CD14-positive monocyte (primary cell): ENCODE measurements at regions not wholly inside any gene's neighbourhood (a gene's known extent, or its start where the extent isn't known, plus 50 kb on each side); places are given as distances from the start of the nearest gene placed in this dataset.

Source experiments
- DNase-seq, 3 donors: peaks; one replicate each; pipeline ENCODE4 v3.0.0-alpha.2; 2011 to 2022
- H2AFZ ChIP-seq: 2 replicates; pipeline ENCODE4 v1.6.0; 2012; ENCODE audit warnings: mild to moderate bottlenecking, low read depth, low read length, inconsistent platforms; ENCODE audit not compliant: insufficient read depth, poor library complexity, severe bottlenecking
- H3K27ac ChIP-seq, 2 donors: 1 replicate in 1 of 2; 2 replicates in 1 of 2; pipeline ENCODE4 v1.5.1; 2012 to 2013; ENCODE audit warnings: low read length in 2 of 2, control low read depth in 1 of 2, inconsistent platforms in 1 of 2, low read depth in 1 of 2, mild to moderate bottlenecking in 1 of 2
- H3K27me3 ChIP-seq, 2 donors: one replicate each; pipeline versions ENCODE4 v1.6.0 to v1.6.1; 2011 to 2013; ENCODE audit warnings: low read length in 2 of 2; ENCODE audit not compliant: control insufficient read depth in 2 of 2, insufficient read depth in 2 of 2
- H3K36me3 ChIP-seq, 2 donors: replicated peaks in 1 of 2; 1 replicate in 1 of 2; 2 replicates in 1 of 2; pipeline versions ENCODE4 v1.5.1 to v1.6.1; 2012 to 2013; ENCODE audit warnings: low read length in 2 of 2, control low read depth in 1 of 2, inconsistent platforms in 1 of 2, mild to moderate bottlenecking in 1 of 2; ENCODE audit not compliant: insufficient read depth in 2 of 2, control insufficient read depth in 1 of 2
- H3K4me1 ChIP-seq, 2 donors: 1 replicate in 1 of 2; 2 replicates in 1 of 2; pipeline versions ENCODE4 v1.5.1 to v1.6.1; 2012 to 2013; ENCODE audit warnings: low read length in 2 of 2, control low read depth in 1 of 2, inconsistent platforms in 1 of 2, mild to moderate bottlenecking in 1 of 2, moderate library complexity in 1 of 2; ENCODE audit not compliant: insufficient read depth in 2 of 2, control insufficient read depth in 1 of 2
- H3K4me2 ChIP-seq: replicated peaks from 2 replicates; pipeline ENCODE3; 2012; ENCODE audit warnings: low read length, moderate library complexity, mild to moderate bottlenecking; ENCODE audit not compliant: poor library complexity, severe bottlenecking; ENCODE audit errors: extremely low read depth
- H3K4me3 ChIP-seq, 3 experiments: fragments of 200-600 bp in 1 of 3; sonication (generic) in 1 of 3; replicated peaks in 1 of 3; 1 replicate in 2 of 3; 2 replicates in 1 of 3; pipeline ENCODE4 v1.5.1; 2011 to 2013; ENCODE audit warnings: low read length in 3 of 3, mild to moderate bottlenecking in 3 of 3, control low read depth in 2 of 3, low read depth in 2 of 3, inconsistent platforms in 1 of 3, moderate library complexity in 1 of 3
- H3K79me2 ChIP-seq: 2 replicates; pipeline ENCODE4 v1.6.0; 2012; ENCODE audit warnings: mild to moderate bottlenecking, control low read depth, inconsistent platforms, low read length, moderate library complexity; ENCODE audit not compliant: insufficient read depth
- H3K9ac ChIP-seq: 2 replicates; pipeline ENCODE4 v1.6.0; 2017; ENCODE audit warnings: low read length, mild to moderate bottlenecking; ENCODE audit not compliant: insufficient read depth, poor library complexity, severe bottlenecking
- H3K9me3 ChIP-seq, 2 donors: replicated peaks in 1 of 2; 1 replicate in 1 of 2; 2 replicates in 1 of 2; pipeline versions ENCODE4 v1.5.1 to v1.6.1; 2012 to 2013; ENCODE audit warnings: low read length in 2 of 2, control low read depth in 1 of 2; ENCODE audit not compliant: control insufficient read depth in 1 of 2, insufficient read depth in 1 of 2
- H4K20me1 ChIP-seq: 2 replicates; pipeline ENCODE4 v1.6.0; 2012; ENCODE audit warnings: mild to moderate bottlenecking, low read length, control low read depth, moderate library complexity; ENCODE audit not compliant: insufficient read depth
- H3K27ac Mint-ChIP-seq, 7 donors: one replicate each; pipeline ENCODE4 v1.8.0; 2020; ENCODE audit warnings: mild to moderate bottlenecking in 7 of 7, mixed read lengths in 7 of 7, moderate library complexity in 6 of 7, inconsistent platforms in 2 of 7
- H3K27me3 Mint-ChIP-seq, 3 donors: one replicate each; pipeline ENCODE4 v1.8.0; 2021 to 2022; ENCODE audit warnings: low read depth in 3 of 3, mild to moderate bottlenecking in 3 of 3, mixed read lengths in 3 of 3, moderate library complexity in 3 of 3, inconsistent platforms in 1 of 3
- H3K36me3 Mint-ChIP-seq, 2 donors: one replicate each; pipeline ENCODE4 v1.8.0; 2020; ENCODE audit warnings: mixed read lengths in 2 of 2, inconsistent platforms in 1 of 2, mild to moderate bottlenecking in 1 of 2
- H3K4me1 Mint-ChIP-seq: one replicate; pipeline ENCODE4 v1.8.0; 2020; ENCODE audit warnings: mild to moderate bottlenecking, mixed read lengths
- H3K4me3 Mint-ChIP-seq, 2 donors: one replicate each; pipeline ENCODE4 v1.8.0; 2020; ENCODE audit warnings: mild to moderate bottlenecking in 2 of 2, mixed read lengths in 2 of 2, moderate library complexity in 1 of 2
- H3K9me3 Mint-ChIP-seq, 7 donors: one replicate each; pipeline ENCODE4 v1.8.0; 2020 to 2022; ENCODE audit warnings: mixed read lengths in 7 of 7, mild to moderate bottlenecking in 6 of 7, moderate library complexity in 6 of 7, inconsistent platforms in 2 of 7
- CTCF ChIP-seq: fragments of 200-600 bp; IDR thresholded peaks from one replicate; pipeline ENCODE4 v1.8.0; 2022; ENCODE audit warnings: antibody characterized with exemption, mild to moderate bottlenecking
- WGBS: methylation state at CpG from one replicate; pipeline ENCODE4 v1.1.5; 2013; ENCODE audit warnings: missing lambda C conversion rate; ENCODE audit not compliant: insufficient coverage; 5-methylcytosine and 5-hydroxymethylcytosine counted together
- intact Hi-C, 2 donors: fragments of 100-400 bp; cut with micrococcal nuclease; formaldehyde crosslinking; loops; one replicate each; pipeline versions ENCODE4 v1.15.0 to v1.15.1; 2023

GRCh38 chr3:105197863-105198262, 168.8 kb upstream of the ALCAM start:
- Mint-ChIP-seq H3K9me3 (peaks cover 0 to 6% (median under 1%) of the 10 kb centered on the region in 7 donors), H3K4me3 (no peak overlapping the region), H3K27ac (no peak overlapping the region), H3K4me1 (no peaks in the 10 kb centered on the region), H3K27me3 (peaks cover 0 to 2% (median 1%) of the 10 kb centered on the region in 3 donors), H3K36me3 (no peaks in the 10 kb centered on the region)
- WGBS = 100% methylated on average over 1 of the region's 2 CpGs
- intact Hi-C loops = no loop called here
- no peak overlapping the region for H3K27ac ChIP-seq
- H3K9me3 ChIP-seq = no peaks in the 10 kb centered on the region
- no peak overlapping the region for H3K9ac ChIP-seq
- no peaks in the 10 kb centered on the region for H4K20me1 ChIP-seq
- H3K4me3 ChIP-seq = no peak overlapping the region
- no peak for DNase-seq
- no peak for TF ChIP-seq CTCF
- no peaks in the 10 kb centered on the region for H3K4me1 ChIP-seq
- no peak overlapping the region for H2AFZ ChIP-seq
- H3K4me2 ChIP-seq = no peak overlapping the region
- no peaks in the 10 kb centered on the region for H3K27me3 ChIP-seq
- no peaks in the 10 kb centered on the region for H3K36me3 ChIP-seq
- H3K79me2 ChIP-seq = no peaks in the 10 kb centered on the region

DNA sequence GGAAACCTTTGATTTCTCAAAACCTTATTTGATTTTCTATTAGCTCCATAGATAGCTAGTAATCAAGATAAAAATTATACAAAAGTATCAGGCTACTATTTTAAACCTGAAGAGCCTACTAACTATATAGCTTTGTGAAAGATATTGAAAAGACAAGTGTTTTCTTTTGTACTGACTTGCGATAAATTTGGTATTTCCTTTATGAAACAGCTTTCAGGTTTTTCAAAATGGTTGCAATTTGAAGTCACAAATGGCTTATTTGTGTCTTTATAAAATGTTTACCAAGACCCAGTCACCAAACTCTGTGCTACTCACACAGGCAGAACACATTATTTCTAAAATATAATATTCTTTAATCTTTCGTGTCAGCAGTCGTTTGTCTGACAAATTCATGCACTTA, 167.5 kb upstream of the ALCAM start:
- H3K79me2 ChIP-seq = no peaks in the 10 kb centered on the region
- H3K9me3 ChIP-seq = peaks cover 3 to 5% of the 10 kb centered on the region in 2 donors
- DNase-seq = no peak
- Mint-ChIP-seq H3K36me3 (no peaks in the 10 kb centered on the region), H3K27me3 (peaks cover 0 to 2% (median 1%) of the 10 kb centered on the region in 3 donors), H3K27ac (no peak overlapping the region), H3K9me3 (peaks cover 0 to 8% (median 0%) of the 10 kb centered on the region in 7 donors), H3K4me3 (no peak overlapping the region), H3K4me1 (no peaks in the 10 kb centered on the region)
- H3K27me3 ChIP-seq = no peaks in the 10 kb centered on the region
- WGBS = 79% methylated on average over 2 of the region's 3 CpGs
- intact Hi-C loops = no loop called here
- H3K4me1 ChIP-seq = no peaks in the 10 kb centered on the region
- no peak overlapping the region for H3K4me2 ChIP-seq
- no peak overlapping the region for H3K4me3 ChIP-seq
- no peaks in the 10 kb centered on the region for H3K36me3 ChIP-seq
- H4K20me1 ChIP-seq = no peaks in the 10 kb centered on the region
- H3K27ac ChIP-seq = no peak overlapping the region
- TF ChIP-seq CTCF = no peak
- H2AFZ ChIP-seq = no peak overlapping the region
- H3K9ac ChIP-seq = no peak overlapping the region
